ENCODE measurements at regions not wholly inside any gene's neighbourhood (a gene's known extent, or its start where the extent isn't known, plus 50 kb on each side); places are given as distances from the start of the nearest gene placed in this dataset.
A peak's percentile ranks its signal among the peaks of the same experiment; 100 is the strongest.

GRCh38 chr4:14084598-14084997 lies 457.1 kb upstream of the BOD1L1 start:
- Histone ChIP-seq H4K8ac (ENCODE audit: extremely low read depth, insufficient read depth, low read length) (no peak overlapping the region), H3K9ac (replicated peaks in 1 of 4; ENCODE audit: extremely low read depth in 1 of 4, low read depth in 3 of 4, low read length in 3 of 4) (no peak overlapping the region), H2BK12ac (ENCODE audit: low read depth, low read length) (no peak overlapping the region), H3K79me1 (ENCODE audit: low read depth, low read length) (no peaks in the 10 kb centered on the region), H3K18ac (ENCODE audit: extremely low read depth, low read length) (no peak overlapping the region), H3K27ac (ENCODE audit: low read depth, low read length) (no peak overlapping the region), H3K36me3 (ENCODE audit: control insufficient read depth in 2 of 4, insufficient read depth in 4 of 4, low read length in 3 of 4) (no peaks in the 10 kb centered on the region), H3K4me2 (ENCODE audit: insufficient read depth in 1 of 2, low read depth in 2 of 2, low read length in 2 of 2) (no peak overlapping the region), H3K56ac (replicated peaks; ENCODE audit: insufficient read length, low read depth, low read length) (no peak overlapping the region), H2BK15ac (ENCODE audit: low read length) (no peak overlapping the region), H3K23ac (ENCODE audit: insufficient read length) (no peak overlapping the region), H3K27me3 (replicated peaks in 1 of 4; ENCODE audit: control insufficient read depth in 3 of 4, extremely low read depth in 1 of 4, insufficient read depth in 3 of 4, low read length in 3 of 4) (no peaks in the 10 kb centered on the region), H3K4me3 (ENCODE audit: extremely low read depth in 1 of 4, insufficient read depth in 2 of 4, low read depth in 3 of 4, low read length in 4 of 4) (no peak overlapping the region), H3K23me2 (ENCODE audit: low read depth, low read length) (no peaks in the 10 kb centered on the region), H3K79me2 (ENCODE audit: control insufficient read depth in 1 of 2, insufficient read depth in 2 of 2, low read length in 2 of 2) (no peaks in the 10 kb centered on the region), H2AFZ (ENCODE audit: low read length) (no peak overlapping the region), H3K14ac (ENCODE audit: insufficient read length) (no peak overlapping the region), H4K20me1 (replicated peaks in 1 of 2; ENCODE audit: control insufficient read depth in 1 of 2, insufficient read depth in 2 of 2, low read length in 2 of 2) (no peaks in the 10 kb centered on the region), H2AK5ac (ENCODE audit: low read depth, low read length) (no peak overlapping the region), H3K4me1 (replicated peaks in 1 of 4; ENCODE audit: control insufficient read depth in 3 of 4, insufficient read depth in 4 of 4, low read length in 3 of 4) (peaks cover 2 to 7% (median 4%) of the 10 kb centered on the region in 4 experiments; a peak in 5 of 7 replicates), H2BK20ac (ENCODE audit: low read length) (no peak overlapping the region), H2BK120ac (replicated peaks; ENCODE audit: low read depth, low read length) (no peak overlapping the region), H2BK5ac (ENCODE audit: low read depth, low read length) (no peak overlapping the region), H3K4ac (replicated peaks; ENCODE audit: insufficient read length, low read depth, low read length) (no peak overlapping the region), H4K5ac (ENCODE audit: insufficient read length, low read depth, low read length) (no peak overlapping the region), H4K91ac (replicated peaks; ENCODE audit: insufficient read length, low read length) (no peak overlapping the region), H3K9me3 (ENCODE audit: insufficient read depth in 2 of 2, low read depth in 1 of 2, low read length in 1 of 2) (peaks cover 0 to 5% of the 10 kb centered on the region in 2 experiments; a peak in 1 of 4 replicates)
- CTCF ChIA-PET (ENCODE audit: partially characterized antibody): interaction anchor here (0.8 to 1.0 kb wide), 2 partner anchors 13 to 26 kb away, joined by 3 to 4 read pairs; no protein-coding TSS in a partner anchor
- DNase-seq (ENCODE audit: low read depth in 1 of 2, low spot score in 2 of 2) (no peak), FAIRE-seq (peak; percentile 86)
- POLR2A ChIA-PET (ENCODE audit: partially characterized antibody): no interaction called here
- WGBS, 2 experiments (ENCODE audit: extremely low coverage in 1 of 2, insufficient coverage in 1 of 2, insufficient read length in 1 of 2, insufficient replicate concordance in 2 of 2, low coverage in 1 of 2, low lambda C conversion rate in 2 of 2, missing lambda C conversion rate in 1 of 2): 23% methylated on average over 2 of the region's 2 CpGs; no CpG with 5 or more reads in 1 of the 2 experiments
- TF ChIP-seq ZNF274 (IDR thresholded peaks at IDR 0.05; ENCODE audit: borderline replicate concordance, extremely low read depth, low read length): no peak
- TF ChIP-seq HDAC6 (IDR thresholded peaks at IDR 0.05; ENCODE audit: low read depth, low read length): no peak
- TF ChIP-seq TBP (IDR thresholded peaks at IDR 0.05; ENCODE audit: low read depth, low read length): no peak
- TF ChIP-seq POLR2AphosphoS5 (IDR thresholded peaks at IDR 0.05; ENCODE audit: low read depth, low read length): no peak
- TF ChIP-seq HDAC2 (IDR thresholded peaks at IDR 0.05; ENCODE audit: borderline replicate concordance in 1 of 2, low read depth in 2 of 2, low read length in 2 of 2): 0 out of 4 replicates have a peak, but pooled peaks of 1 of the 2 experiments have one; percentile 22
- no peak for TF ChIP-seq SIN3A (conservative IDR thresholded peaks at IDR 0.05 in 1 of 2, IDR thresholded peaks at IDR 0.05 in 1 of 2; ENCODE audit: low read depth in 1 of 2, low read length in 2 of 2)
- TF ChIP-seq FOSL1 (IDR thresholded peaks at IDR 0.05; ENCODE audit: insufficient read depth, low read depth, low read length): no peak
- TF ChIP-seq USF2 (IDR thresholded peaks at IDR 0.05; ENCODE audit: low read length): no peak
- TF ChIP-seq CBX8 (IDR thresholded peaks at IDR 0.05; ENCODE audit: borderline replicate concordance, low read depth, low read length): no peak
- TF ChIP-seq ASH2L (IDR thresholded peaks at IDR 0.05; ENCODE audit: low read length): no peak
- no peak for TF ChIP-seq SUZ12 (IDR thresholded peaks at IDR 0.05; ENCODE audit: low read length)
- TF ChIP-seq PHF8 (conservative IDR thresholded peaks at IDR 0.05; ENCODE audit: low read depth, low read length): no peak

All from H1 (cell line).